HG03159 (cell line): ENCODE measurements at regions not wholly inside any gene's neighbourhood (a gene's known extent, or its start where the extent isn't known, plus 50 kb on each side); places are given as distances from the start of the nearest gene placed in this dataset.
"Not testable (repeated sequence)": the region's sequence is repeated elsewhere in the genome, so short reads cannot be mapped to it uniquely, and the experiment has no call there.

Experiments used
- ATAC-seq: cut with Tn5 transposase; IDR thresholded peaks from one replicate; pipeline ENCODE4 v1.9.1; 2021; ENCODE audit warnings: mild to moderate bottlenecking, moderate library complexity; ENCODE audit not compliant: unreplicated experiment

DNA sequence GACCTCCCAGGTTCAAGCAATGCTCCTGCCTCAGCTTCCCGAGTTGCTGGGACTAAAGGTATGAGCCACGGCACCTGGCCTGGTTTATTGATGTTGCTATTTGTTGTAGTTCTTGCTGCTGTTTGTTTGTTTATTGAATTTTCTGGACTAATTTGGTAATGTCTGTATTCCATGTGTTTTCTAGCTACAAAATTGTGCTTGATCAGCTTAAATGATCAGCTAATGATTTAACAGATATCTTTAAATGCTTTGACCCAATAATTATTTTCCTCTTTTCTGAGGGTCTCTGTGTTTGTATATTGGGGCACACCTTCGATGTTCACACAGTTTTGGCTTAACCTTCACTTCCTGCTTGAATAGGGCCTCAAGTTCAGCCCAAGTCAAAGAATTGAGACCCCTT lies 488.1 kb upstream of the HTR2C start:
- no peak for ATAC-seq

DNA sequence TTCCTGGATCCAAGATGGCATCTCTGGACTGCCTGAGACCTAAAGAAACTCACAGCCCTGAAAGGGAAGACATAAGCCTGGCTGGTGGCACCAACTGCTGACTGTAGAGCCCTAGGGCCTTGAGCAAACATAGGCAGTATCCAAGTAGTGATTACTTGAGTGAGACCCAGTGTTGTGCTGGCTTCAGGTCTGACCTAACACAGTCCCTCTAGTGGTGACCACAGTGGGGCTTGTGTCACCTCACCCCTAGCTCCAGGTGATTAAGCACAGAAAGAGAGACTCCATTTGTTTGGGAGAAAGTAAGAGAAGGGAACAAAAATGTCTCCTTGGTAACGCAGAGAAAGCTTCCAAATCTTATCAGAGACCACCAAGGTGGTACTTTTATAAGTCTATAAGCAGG lies 496.3 kb upstream of the HTR2C start:
- ATAC-seq, result no peak

DNA sequence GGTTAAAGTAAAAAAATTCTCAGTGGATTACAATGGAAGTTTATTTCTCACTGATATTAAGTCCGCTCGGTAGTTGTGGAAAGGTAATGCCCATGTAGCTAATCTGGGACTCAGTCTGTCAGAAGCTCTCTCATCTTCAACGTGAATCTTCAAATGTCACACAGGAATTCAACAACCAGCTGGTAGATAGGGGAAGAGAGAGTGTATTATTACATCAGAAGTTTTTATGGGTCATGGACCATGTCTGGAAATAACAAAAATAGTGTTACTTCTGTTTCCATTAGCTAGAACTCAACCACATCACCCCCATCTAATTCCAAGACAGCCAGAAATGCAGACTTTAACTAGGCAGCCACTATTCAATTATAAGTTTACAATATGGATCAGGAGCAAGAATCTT lies 506.1 kb upstream of the HTR2C start:
- ATAC-seq, result no peak

DNA sequence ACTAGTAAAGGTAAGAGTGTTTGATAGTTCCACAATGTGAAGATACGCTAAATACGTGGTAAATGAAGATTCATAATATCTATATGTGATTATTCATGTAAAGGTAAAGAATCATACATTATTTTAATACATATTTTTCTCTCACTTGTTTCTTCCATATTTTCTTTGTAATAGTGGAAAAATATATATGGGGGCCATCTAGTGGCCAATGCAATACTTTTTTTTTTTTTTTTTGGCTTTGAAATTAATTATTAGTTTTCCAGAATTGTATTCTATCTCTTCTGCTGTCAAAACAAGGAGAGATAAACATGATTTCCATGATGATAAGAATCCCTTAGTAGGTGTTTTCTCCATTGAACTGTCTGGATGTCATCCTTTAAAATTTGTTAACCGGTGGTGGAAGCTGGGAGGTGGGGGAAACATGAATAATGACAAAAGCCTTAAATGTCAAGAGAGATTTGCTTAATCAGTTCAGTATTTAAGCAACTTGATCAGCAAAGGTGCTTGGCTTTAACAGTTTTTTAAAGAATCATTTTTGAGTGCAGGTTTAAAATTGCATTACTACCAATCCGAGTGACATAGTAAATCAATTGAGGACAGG lies 508.7 kb upstream of the HTR2C start:
- no peak for ATAC-seq

DNA sequence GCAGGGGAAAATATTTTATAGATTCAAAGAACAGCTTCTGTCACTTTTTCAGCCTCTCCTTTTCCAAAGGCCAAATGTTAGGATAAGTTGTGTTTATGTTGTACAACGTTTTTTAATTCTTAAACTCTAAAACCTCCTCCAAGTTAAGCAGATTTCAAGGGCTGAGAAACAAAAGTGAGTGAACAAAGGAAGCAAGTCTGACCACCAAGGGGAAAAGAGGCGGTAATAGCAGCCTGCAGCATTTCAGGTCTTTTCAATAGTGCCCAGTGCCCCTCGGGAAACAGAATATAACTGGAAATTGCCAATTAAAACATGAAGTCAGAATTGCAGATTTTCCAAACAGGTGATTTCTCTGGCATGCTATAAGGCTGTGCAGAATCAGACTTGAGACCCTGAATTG lies 510.0 kb upstream of the HTR2C start:
- no peak for ATAC-seq

DNA sequence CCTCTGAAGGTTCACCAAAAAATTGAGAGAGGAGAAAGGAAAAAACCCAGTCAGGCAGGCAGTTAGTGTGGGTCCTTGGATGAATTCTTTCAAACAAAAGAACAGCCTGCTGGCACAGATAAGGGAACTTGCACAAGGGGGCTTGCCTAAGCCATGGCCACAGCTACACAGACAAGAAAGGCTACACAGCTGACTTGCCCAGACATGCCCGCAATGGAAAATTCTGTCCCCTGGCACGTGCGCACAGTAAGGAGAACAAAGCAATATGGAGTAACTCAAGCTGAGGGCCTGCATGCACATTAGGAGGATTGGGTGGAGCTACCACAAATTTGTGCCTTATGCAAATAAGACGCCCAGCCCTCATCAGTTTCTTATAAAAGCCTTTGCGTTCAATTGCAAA lies 512.5 kb upstream of the HTR2C start:
- ATAC-seq, result no peak

DNA sequence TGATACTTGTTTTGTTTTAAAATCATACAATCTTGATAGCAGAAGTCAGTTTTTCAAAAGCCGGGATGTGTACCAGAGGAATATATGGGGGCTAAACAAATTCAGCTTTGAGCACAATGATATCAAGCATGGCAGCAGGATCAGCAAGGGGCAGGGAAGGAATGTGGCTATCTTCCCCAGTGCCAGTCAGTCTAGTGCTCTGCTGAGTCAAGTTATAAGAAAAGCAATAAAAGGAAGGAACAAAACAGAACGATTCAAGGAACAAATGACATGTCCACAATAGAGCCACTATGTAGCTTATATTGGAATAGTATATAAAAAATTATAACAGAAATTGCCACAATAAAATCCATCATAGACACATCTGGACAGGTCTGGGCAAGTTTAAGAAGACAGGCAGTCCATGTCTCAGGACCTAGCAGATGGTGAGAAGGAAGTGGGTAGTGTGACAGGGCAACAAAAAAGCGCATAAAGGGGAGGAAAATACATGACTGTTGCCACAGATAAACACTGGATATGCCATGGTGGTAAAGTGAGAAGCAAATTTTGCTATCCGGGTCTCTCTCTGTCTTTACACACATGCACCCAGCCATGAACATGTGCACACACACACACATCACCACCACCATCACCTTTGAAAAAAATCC lies 518.2 kb upstream of the HTR2C start:
- no peak for ATAC-seq

DNA sequence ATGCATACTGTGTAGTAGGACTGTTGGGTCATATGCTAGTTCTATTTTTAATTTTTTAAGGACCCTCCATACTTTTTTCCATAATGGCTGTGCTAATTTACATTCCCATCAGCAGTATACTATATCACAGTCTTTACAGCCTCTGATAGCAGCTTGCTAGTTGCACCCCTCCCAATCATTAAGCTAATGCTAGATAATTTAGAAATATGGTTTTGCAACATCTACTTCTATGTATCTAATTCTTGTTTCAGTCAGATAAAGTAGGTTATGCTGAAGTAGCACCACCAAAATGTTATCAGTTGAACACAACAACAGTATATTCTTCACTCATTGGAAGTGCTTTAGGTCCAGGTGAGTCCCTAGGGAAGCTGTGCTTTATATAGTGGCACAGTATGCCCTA lies 522.7 kb upstream of the HTR2C start:
- no peak for ATAC-seq

DNA sequence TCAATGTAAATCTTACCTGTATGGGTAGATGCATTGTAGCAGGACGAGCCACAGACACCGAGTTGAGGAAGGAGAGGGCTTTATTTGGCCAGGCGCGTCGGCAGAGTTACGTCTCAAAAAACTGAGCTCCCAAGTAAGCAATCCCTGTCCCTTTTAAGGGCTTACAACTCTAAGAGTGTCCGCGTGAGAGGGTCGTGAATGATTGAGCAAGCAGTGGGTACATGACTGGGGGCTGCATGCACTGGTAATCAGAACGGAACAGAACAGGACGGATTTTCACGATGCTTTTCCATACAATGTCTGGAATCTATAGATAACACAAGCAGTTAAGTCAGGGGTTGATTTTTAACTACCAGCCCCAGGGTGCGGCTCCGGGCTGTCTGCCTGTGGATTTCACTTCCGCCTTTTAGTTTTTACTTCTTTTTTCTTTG lies 524.9 kb upstream of the HTR2C start:
- no peak for ATAC-seq

DNA sequence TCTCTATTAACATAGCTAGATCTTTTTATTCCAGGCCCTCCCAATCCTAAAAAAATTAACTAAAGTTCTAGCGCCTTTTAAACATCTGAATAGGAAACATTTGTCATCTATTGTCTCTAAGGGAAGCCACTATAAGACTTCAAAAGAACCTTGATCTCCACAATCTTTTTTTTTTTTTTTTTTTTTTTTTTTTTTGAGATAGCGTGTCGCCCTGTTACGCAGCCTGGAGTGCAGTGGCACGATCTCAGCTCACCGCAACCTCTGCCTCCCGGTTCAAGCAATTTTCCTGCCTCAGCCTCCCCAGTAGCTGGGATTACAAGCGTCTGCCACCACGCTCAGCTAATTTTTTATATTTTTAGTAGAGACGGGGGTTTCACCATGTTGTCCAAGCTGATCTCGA lies 526.5 kb upstream of the HTR2C start:
- ATAC-seq, result not testable (repeated sequence)

DNA sequence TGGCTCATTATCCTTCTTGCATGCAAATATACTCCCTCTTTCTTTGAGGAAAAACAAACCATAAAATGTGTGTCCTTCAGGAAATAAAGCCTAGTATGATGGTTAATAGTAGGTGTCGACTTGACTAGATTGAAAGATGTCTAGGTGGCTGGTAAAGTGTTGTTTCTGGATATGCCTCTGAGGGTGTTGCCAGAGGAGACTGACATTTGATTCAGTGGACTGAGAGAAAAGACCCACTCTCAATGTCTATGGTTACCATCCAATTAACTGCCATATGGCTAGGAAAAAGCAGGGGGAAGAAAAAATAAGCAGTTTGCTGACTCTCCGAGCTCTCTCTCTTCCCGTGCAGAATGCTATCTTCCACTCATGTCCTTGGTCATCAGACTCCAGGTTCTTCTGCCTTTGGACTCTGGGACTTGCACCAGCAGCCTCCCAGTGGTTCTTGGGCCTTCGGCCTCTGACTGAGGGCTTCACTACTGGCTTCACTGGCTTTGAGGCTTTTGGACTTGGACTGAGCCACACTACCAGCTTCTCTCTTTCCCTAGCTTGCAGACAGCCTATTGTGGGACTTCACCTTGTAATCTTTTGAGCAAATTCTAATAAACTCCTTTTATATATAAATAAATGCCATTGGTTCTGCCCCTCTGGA lies 532.1 kb upstream of the HTR2C start:
- no peak for ATAC-seq

DNA sequence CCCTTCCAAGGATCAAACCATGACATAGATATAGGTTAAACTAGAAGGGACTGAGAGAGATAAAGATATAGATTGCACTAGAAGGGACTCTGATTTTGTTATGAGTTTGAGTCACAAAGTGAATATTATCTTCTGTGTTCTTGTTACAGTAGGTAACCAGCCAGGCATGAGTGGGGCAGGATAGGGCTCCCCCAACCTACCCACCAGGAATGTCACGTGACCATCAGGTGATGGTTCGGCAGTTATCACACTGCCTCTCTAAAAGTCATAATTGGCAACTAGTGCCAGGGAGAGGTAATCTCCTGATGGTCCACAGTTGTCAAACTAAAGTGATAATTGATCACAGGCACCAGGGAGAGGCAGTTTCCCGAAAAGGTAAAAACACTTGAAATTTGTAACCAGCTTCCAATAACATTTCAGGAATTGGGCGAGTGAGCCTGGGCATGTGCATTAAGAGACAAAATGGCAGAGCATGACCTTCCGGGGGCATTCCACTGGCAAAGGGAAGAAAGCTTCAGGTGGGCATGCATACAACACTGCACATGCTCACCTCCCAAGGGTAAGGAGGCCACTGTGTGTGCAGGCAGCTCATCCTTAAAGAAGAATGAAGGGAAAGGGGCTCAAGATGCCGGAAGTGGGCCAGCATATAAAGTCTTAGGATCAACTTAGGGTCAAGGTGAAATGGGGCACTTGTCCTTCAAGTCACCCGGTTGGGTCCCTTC lies 533.6 kb upstream of the HTR2C start:
- ATAC-seq, result no peak

DNA sequence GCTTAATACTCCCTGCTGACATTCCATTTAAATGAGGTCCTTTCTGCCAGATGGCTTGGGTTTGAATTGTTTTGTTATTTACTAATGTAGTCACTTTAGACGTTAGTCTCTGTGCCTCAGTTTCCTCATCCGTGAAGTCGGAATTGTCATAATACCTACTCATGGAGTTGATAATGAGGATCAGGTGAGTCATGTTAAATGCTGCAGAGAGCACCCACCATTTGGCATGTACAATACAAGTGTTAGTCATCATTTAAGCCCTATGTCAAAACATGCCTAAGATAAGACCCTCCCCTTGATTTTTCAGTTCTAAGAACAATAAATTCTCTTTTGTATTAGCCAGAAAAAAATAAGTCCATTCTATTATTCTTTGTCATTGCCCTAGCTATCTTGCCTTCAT lies 534.8 kb upstream of the HTR2C start:
- ATAC-seq, result no peak

DNA sequence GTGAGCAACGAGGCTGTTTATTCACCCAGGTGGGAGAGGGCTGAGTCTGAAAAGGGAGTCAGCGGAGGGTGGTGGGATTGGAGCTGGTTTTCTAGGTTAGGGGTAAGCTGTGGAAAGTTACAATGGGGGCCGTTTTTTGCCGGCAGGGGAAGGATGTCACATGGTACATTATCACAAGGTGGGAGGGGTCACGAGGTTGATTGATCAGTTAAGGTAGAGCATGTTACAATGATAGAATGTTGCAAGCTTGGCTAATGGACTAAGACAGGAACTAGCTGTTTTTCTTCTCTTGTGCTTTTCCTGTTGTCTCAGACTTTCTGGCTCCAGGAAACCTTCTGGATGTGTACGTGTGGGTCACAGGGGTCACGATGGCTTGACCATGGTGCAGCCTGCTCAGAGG lies 536.3 kb upstream of the HTR2C start:
- no peak for ATAC-seq

DNA sequence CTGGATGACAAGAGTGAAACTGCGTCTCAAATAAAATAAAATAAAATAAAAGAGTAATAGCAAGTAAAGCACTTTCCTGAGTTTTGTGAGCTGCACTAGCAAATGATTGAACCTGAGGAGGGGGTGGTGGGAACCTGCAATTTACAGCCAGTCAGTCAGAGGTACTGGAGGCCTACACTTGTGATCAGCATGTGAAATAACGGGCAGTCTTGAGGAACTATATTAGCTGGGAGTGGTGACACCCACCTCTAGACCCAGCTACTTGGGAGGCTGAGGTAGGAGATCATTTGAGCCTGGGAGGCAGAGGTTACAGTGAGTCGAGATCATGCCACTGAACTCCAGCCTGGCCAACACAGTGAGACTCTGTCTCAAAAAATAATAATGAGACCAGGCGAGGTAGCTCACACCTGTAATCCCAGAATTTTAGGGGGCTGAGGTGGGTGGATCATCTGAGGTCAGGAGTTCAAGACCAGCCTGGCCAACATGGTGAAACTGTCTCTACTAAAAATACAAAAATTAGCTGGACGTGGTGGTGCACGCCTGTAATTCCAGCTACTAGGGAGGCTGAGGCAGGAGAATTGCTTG lies 537.1 kb upstream of the HTR2C start:
- ATAC-seq, result no peak

DNA sequence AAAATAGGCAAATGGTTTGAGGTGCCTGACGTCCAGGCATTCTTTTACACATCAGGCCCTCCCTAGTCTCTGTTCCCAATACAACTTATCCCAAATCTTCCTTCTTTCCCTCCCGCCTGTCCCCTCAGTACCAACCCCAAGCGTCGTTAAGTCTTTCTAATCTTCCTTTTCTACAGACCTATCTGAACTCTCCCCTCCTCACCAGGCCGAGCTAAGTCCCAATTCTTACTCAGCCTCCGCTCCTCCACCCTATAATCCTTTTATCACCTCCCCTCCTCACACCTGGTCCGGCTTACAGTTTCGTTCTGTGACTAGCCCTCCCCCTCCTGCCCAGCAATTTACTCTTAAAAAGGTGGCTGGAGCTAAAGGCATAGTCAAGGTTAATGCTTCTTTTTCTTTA lies 542.4 kb upstream of the HTR2C start:
- ATAC-seq, result not testable (repeated sequence)

DNA sequence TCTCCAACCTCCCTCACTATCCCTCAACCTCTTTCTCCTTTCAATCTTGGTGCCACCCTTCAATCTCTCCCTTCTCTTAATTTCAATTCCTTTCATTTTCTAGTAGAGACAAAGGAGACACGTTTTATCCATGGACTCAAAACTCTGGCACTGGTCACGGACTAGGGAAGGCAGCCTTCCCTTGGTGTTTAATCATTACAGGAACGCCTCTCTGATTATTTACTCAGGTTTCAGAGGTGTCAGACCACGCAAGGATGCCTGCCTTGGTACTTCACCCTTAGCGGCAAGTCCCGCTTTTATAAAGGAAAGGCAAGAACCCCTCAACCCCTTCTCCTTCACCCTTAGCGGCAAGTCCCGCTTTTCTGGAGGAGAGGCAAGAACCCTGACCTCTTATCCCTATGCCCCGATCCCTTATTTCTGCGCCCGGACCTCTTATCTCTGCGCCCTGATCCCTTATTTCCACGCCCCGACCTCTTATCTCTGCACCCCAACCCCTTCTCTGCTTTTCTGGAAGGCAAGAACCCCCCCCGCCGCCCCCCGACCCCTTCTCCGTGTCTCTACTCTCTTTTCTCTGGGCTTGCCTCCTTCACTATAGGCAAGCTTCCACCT lies 543.1 kb upstream of the HTR2C start:
- ATAC-seq, result not testable (repeated sequence)

DNA sequence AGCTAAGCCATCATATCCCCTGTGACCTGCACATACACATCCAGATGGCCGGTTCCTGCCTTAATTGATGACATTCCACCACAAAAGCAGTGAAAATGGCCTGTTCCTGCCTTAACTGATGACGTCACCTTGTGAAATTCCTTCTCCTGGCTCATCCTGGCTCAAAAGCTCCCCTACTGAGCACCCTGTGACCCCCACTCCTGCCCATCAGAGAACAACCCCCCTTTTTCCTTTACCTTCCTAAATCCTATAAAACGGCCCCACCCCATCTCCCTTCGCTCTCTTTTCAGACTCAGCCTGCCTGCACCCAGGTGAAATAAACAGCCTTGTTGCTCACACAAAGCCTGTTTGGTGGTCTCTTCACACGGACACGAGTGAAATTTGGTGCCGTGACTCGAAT lies 543.8 kb upstream of the HTR2C start:
- not testable (repeated sequence) for ATAC-seq

DNA sequence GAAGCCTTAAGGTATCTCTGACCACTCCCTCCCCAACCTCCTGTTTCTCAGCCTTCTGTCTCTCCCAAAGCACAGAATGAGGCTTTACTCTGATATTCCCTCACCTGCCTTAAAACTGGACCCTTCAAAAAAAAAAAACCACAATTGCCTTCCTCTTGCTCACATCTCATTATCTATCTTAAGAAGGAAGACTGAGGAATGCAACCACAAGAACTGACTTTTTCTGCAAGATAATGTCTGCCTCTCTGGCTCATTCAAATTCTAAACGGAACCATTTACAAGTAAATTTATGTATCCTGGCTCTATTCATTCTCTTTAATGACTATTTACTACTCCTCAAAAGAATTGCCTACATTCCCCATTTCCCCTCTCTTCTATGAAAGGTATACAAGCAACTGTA lies 545.5 kb upstream of the HTR2C start:
- ATAC-seq, result no peak

DNA sequence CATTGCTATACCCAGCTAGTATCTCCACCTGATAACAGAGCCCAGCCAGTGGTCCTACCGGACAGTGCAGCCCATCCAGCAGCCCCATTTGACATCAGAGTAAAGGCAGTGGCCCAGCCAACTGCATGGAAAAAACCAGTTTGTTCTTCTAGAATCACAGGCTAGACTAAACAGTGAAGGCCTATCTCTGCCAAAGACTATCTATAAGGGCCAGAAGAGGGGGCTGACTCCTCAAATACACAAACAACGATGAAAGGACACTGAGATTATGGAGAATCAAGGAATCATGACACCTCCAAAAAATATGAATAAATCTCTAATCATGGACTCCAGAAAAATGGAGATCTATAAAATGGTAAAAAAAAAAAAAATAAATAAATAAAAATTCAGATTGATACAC lies 546.4 kb upstream of the HTR2C start:
- ATAC-seq, result no peak
